ENCODE measurements at regions not wholly inside any gene's neighbourhood (a gene's known extent, or its start where the extent isn't known, plus 50 kb on each side); places are given as distances from the start of the nearest gene placed in this dataset.

DNA sequence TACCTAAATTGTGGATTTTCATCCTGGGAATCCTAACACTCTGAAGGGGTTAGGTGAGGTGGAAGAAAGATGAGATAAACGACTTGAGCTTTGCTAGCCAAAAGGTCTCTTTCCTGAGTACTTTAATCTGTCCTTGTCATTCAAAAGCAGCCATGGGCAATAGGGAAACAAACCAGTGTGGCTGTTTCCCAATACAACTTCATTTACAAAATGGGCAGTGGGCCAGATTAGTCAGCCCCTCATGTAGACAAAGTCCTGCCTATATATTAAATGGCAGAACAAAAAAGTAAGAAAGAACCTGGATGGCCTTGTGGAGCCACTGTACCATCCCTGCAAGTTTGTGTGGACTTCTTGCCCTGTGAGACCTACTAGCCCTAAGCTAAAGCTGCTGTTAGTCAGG is 51.0 kb upstream of the NFIL3 start:
- Histone ChIP-seq H3K4me1 (no peaks in the 10 kb centered on the region), H3K27me3 (no peaks in the 10 kb centered on the region), H3K27ac (no peak overlapping the region), H3K4me3 (no peak overlapping the region), H3K9me3 (no peaks in the 10 kb centered on the region), H3K36me3 (no peaks in the 10 kb centered on the region)
- no peak for DNase-seq
- WGBS, 2 donors = 43 to 63% methylated on average over 1 of the region's 1 CpG
- TF ChIP-seq, protein P1, sequence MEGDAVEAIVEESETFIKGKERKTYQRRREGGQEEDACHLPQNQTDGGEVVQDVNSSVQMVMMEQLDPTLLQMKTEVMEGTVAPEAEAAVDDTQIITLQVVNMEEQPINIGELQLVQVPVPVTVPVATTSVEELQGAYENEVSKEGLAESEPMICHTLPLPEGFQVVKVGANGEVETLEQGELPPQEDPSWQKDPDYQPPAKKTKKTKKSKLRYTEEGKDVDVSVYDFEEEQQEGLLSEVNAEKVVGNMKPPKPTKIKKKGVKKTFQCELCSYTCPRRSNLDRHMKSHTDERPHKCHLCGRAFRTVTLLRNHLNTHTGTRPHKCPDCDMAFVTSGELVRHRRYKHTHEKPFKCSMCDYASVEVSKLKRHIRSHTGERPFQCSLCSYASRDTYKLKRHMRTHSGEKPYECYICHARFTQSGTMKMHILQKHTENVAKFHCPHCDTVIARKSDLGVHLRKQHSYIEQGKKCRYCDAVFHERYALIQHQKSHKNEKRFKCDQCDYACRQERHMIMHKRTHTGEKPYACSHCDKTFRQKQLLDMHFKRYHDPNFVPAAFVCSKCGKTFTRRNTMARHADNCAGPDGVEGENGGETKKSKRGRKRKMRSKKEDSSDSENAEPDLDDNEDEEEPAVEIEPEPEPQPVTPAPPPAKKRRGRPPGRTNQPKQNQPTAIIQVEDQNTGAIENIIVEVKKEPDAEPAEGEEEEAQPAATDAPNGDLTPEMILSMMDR (IDR thresholded peaks at IDR 0.05) = no peak
- TF ChIP-seq EP300 (IDR thresholded peaks at IDR 0.05) = no peak
- TF ChIP-seq POLR2A (IDR thresholded peaks at IDR 0.05) = no peak
- no peak for TF ChIP-seq POLR2AphosphoS5 (IDR thresholded peaks at IDR 0.05)
- intact Hi-C loops (cut with DNase I) = no loop called here

Data from sigmoid colon (tissue), 6 donors.